ENCODE measurements at regions not wholly inside any gene's neighbourhood (a gene's known extent, or its start where the extent isn't known, plus 50 kb on each side); places are given as distances from the start of the nearest gene placed in this dataset.

- intact Hi-C loops (cut with micrococcal nuclease; ENCODE audit: unreplicated experiment) = no loop called here
- TF ChIP-seq CTCF (conservative IDR thresholded peaks at IDR 0.05; ENCODE audit: low read depth, low read length) (no peak), EZH2 (IDR thresholded peaks at IDR 0.05; ENCODE audit: borderline replicate concordance, low read depth, low read length, poor library complexity, severe bottlenecking) (no peak)
- H3K27me3 ChIP-seq (replicated peaks; ENCODE audit: insufficient read depth, low read depth, low read length, poor library complexity) = no peaks in the 10 kb centered on the region
- no peak overlapping the region for H3K4me3 ChIP-seq (ENCODE audit: low read depth, low read length, poor library complexity, severe bottlenecking)
- no peaks in the 10 kb centered on the region for H3K4me1 ChIP-seq (ENCODE audit: insufficient read depth, low read length, poor library complexity, severe bottlenecking)
- DNase-seq (ENCODE audit: low spot score) = no peak
- CTCF ChIA-PET = no interaction called here
- POLR2A ChIA-PET (ENCODE audit: low non-redundant PET) = no interaction called here
- BruUV-seq (replicated peaks) = no TSS peak
- no peaks in the 10 kb centered on the region for H3K36me3 ChIP-seq (ENCODE audit: insufficient read depth, low read length, poor library complexity, severe bottlenecking)
- no peaks in the 10 kb centered on the region for H3K9me3 ChIP-seq (ENCODE audit: low read depth, low read length, poor library complexity, severe bottlenecking)
- H3K27ac ChIP-seq (ENCODE audit: low read depth, low read length, poor library complexity, severe bottlenecking) = no peak overlapping the region
These were observed 226.9 kb downstream of the TTLL2 start for GRCh38 chr6:167551628-167552257.

GRCh38 chr6:167552258-167552630, 227.4 kb downstream of the TTLL2 start:
- no peak for DNase-seq (ENCODE audit: low spot score)
- no TSS peak for BruUV-seq (replicated peaks)
- Histone ChIP-seq H3K9me3 (ENCODE audit: low read depth, low read length, poor library complexity, severe bottlenecking) (no peaks in the 10 kb centered on the region), H3K27ac (ENCODE audit: low read depth, low read length, poor library complexity, severe bottlenecking) (no peak overlapping the region), H3K4me1 (ENCODE audit: insufficient read depth, low read length, poor library complexity, severe bottlenecking) (no peaks in the 10 kb centered on the region), H3K4me3 (ENCODE audit: low read depth, low read length, poor library complexity, severe bottlenecking) (no peak overlapping the region), H3K36me3 (ENCODE audit: insufficient read depth, low read length, poor library complexity, severe bottlenecking) (no peaks in the 10 kb centered on the region), H3K27me3 (replicated peaks; ENCODE audit: insufficient read depth, low read depth, low read length, poor library complexity) (no peaks in the 10 kb centered on the region)
- POLR2A ChIA-PET (ENCODE audit: low non-redundant PET) = no interaction called here
- TF ChIP-seq CTCF (conservative IDR thresholded peaks at IDR 0.05; ENCODE audit: low read depth, low read length) (no peak), EZH2 (IDR thresholded peaks at IDR 0.05; ENCODE audit: borderline replicate concordance, low read depth, low read length, poor library complexity, severe bottlenecking) (no peak)
- intact Hi-C loops (cut with micrococcal nuclease; ENCODE audit: unreplicated experiment) = no loop called here
- CTCF ChIA-PET = no interaction called here

GRCh38 chr6:167552961-167553735, 228.3 kb downstream of the TTLL2 start:
- Histone ChIP-seq H3K27ac (ENCODE audit: low read depth, low read length, poor library complexity, severe bottlenecking) (no peak overlapping the region), H3K27me3 (replicated peaks; ENCODE audit: insufficient read depth, low read depth, low read length, poor library complexity) (no peaks in the 10 kb centered on the region), H3K4me3 (ENCODE audit: low read depth, low read length, poor library complexity, severe bottlenecking) (no peak overlapping the region), H3K36me3 (ENCODE audit: insufficient read depth, low read length, poor library complexity, severe bottlenecking) (no peaks in the 10 kb centered on the region), H3K4me1 (ENCODE audit: insufficient read depth, low read length, poor library complexity, severe bottlenecking) (no peaks in the 10 kb centered on the region), H3K9me3 (ENCODE audit: low read depth, low read length, poor library complexity, severe bottlenecking) (no peaks in the 10 kb centered on the region)
- DNase-seq (ENCODE audit: low spot score) = no peak
- no peak for TF ChIP-seq CTCF (conservative IDR thresholded peaks at IDR 0.05; ENCODE audit: low read depth, low read length)
- BruUV-seq (replicated peaks) = no TSS peak
- intact Hi-C loops (cut with micrococcal nuclease; ENCODE audit: unreplicated experiment) = no loop called here
- ChIA-PET POLR2A (ENCODE audit: low non-redundant PET) (no interaction called here), CTCF (no interaction called here)

Data from A673 (cell line).